GM18861 (cell line): ENCODE measurements at regions not wholly inside any gene's neighbourhood (a gene's known extent, or its start where the extent isn't known, plus 50 kb on each side); places are given as distances from the start of the nearest gene placed in this dataset.
"Not testable (repeated sequence)": the region's sequence is repeated elsewhere in the genome, so short reads cannot be mapped to it uniquely, and the experiment has no call there.

Source experiments
- ATAC-seq: cut with Tn5 transposase; IDR thresholded peaks from one replicate; pipeline ENCODE4 v1.9.1; 2021; ENCODE audit not compliant: unreplicated experiment

DNA sequence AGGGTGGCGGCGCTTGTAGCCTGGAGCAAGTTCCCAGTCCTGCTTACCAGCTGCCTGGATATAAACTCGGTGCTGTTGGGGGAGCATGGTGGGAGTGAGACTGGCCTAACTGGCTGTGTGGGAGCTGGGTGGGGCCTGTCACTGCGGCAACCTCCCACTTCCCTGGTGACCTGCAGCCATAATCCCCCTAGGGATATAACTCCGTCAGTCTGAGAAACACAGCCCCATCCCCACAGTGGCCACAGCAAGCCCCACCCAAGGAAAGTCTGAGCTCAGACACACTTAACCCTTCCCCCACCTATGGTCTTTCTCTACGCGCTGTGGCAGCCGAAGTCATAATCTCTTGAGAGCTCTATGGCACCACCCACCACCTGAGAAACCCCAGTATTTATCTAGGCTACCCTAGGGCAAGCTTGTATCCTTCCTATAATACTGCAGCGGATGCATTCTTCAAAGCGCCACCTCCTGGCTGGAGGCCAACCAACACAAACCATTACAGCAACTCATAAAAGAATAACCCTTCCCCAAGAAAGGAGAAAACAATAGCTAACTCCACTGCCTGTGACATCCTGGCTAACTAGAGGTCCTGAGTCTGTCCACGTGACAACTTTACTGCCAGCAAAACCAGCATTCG lies 57.4 kb downstream of the ZNF648 start:
- no peak for ATAC-seq

DNA sequence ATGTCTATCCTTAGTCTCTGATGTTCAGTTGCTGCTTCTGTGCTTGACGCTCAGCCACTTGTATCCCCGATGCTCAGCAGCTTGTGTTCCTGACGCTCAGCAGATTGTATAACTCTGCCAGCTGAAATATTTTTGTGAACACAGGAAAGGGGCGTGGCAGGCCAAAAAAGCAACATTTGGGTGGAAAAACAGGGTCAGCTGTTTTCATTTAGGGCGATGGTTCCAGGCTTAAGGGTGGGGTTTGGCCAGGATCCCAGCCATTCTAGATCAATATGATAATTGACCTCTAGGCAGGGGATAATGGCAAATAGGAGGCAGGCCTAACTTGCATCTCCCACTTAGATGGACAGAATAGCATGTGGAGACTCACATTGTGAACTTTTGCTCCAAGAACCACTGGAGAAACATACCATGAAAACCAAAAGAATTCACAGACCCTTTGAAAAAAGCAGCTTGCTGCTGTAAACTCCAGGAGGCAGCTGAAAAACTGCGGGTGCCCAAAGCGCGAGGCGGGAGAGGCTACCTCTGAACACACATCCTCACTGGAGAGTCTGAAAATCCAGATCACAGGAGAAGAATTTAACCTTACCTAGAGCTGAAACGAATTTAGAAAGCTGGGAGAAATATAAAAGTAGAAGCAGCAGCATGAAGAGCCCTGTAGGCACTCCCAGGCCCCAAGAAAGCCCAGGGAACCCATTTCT lies 58.3 kb downstream of the ZNF648 start:
- no peak for ATAC-seq

DNA sequence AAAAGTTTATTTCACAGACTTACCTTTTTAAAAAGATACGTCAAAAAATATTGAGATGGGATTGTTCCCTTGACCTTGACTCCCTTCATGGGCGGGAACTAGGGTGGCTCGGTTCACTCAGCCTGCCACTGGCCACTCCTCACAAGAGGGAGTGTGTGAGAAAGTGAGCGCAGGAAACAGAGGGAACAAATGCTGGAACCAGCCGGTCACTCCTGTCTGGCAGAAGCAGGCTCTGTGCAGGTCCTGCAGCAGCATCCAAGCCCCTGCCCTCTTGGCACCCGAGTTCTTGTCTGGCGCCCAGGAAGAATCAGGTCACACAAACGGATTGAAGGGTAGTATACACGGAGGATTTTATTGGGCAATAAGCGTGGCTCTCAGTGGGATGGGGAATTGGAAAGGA lies 58.9 kb downstream of the ZNF648 start:
- no peak for ATAC-seq

DNA sequence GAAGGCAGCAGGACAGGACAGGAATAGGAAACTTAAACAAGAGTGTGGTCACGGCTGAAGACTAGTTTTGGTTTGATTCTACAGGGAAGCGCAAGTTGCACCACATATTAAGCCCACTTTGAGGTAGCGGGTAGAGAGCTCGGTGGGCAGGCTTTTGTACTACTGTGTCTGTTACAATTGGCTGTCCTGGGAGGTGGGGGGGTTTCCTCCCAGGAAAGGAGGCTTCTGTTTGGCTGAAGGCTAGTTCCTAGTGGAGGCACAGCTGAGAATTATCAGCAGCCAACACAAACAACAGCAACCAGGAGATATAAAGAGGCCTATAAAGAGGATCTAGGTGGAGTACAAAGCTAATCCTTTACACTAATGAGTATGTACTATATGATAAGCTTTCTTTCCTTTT lies 62.7 kb downstream of the ZNF648 start:
- no peak for ATAC-seq

DNA sequence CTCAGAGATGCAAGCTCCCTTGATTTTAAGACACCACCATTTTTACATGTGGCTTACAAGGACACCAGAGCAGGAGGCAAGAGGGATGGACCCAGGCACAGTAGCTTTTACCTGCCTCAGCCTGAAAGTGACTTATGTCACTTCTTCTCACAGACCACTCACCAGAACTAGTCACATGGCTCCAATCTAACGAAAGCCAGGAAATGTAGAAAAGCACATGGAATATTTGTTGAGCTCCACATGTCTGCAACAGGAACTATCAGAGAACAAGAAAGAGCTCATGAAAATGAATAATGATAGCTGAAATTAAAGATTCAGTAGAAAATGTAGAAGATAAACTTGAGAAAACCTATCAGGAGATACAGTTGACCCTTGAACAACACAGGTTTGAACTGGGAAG lies 69.4 kb downstream of the ZNF648 start:
- no peak for ATAC-seq

DNA sequence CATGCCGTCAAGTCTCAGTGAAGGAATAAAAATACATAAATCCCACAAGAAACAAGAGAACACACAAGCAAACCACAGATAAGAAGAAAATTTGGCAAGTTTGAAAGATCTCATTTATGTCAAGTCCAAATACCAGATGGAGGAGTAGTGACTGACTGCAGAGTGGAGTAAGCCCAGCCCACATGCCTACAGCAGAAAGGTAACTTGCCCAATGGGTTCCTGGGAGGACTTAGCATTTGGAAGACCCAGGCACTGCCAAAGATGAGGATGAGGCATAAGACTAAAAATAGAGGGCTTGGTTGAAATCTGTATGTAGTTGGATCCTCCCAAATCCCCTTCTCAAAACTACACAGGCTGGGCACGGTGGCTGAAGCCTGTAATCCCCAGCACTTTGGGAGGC lies 70.8 kb downstream of the ZNF648 start:
- no peak for ATAC-seq

DNA sequence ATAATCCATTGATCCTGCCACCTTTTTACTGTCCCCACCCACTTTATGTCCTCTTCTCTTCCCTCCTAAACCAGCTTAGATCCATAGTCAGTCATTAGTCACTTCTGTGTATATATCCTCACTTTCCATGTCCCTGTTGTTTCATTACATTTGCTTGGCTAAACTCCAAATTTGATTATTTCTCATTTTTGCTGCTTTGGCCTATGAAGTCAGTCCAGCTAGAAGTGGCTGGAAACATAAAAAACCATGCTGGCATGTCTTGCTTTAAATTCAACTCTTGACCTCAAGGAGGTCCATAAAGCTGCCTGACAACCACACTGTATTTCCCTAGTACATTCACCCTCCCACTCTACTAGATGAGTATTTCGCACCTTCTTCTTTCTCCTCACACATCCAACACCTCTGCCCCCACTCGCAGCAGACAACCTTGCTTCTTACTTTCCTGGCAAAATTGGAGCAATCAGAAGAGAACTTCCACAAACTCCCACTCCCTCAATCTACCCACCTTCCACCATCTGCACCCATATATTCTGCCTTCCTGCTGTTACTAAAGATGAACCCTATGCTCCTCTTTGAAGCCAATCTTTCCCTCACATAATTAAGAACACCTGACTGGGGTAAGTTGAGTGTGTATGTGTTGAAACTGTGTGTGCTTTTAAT lies 72.1 kb downstream of the ZNF648 start:
- ATAC-seq: no peak

DNA sequence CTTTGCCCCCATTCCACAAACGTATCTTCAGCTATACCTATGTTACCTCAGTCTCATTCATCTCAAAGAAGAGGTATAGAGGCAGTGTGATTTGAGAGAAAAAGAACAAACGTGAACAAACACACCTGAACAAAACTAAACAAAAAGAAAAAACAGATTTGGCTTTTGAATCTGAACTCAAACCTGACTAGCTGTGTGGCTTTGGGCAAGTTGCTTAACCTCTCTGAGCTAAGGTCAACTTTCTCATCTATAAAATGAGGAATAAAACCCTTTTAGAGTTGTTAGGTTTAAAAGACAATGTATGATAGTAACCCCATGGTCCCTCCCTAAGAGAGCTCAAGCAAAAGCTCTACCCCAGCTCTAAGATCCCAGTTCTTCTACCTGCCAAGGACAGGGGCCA lies 73.5 kb downstream of the ZNF648 start:
- no peak for ATAC-seq

DNA sequence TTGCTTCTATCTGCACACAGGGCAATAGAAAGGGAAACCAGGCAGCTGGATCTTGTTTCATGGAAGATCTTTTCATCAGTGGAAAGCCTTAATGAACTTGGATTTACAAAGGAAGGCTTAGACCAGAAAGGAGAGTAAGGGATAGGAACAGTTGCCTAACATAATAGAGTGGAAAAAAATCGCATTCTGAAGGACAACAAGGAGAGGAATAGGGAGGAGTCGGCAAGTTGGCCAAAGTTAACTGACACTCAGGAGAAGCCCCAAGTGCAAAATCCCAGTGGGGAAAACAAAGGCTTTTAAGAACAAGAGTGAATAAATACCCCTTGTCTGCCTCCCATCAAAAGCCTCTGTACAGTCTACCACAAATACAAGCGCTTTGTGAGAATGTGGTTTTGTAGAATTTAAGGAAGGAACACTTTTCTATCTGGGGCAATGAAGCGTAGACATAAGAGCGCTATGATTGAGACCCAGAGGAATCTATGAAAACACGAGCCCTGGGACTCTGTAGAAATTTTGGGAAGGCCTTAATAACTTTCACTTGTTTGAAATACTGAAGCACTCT lies 74.1 kb downstream of the ZNF648 start:
- no peak for ATAC-seq

DNA sequence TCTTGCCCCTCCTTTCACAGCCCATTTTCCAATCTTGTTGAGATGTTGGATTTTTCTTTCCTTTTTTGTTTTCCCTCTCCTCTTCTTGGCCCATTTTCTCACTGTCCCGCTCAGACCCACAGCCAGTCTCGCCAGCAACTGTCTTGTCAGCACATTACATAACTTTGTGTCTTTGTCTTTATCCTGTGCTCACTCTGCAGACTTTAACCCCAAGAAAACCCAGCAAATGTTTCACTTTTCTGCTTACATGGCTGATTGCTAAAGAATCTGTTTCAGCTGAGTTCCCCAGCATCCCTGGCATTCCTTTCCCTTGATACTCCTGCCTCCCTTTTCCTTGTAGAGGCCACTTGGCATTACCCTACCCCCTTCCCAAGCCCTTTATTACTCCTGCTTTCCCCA lies 74.6 kb downstream of the ZNF648 start:
- no peak for ATAC-seq

DNA sequence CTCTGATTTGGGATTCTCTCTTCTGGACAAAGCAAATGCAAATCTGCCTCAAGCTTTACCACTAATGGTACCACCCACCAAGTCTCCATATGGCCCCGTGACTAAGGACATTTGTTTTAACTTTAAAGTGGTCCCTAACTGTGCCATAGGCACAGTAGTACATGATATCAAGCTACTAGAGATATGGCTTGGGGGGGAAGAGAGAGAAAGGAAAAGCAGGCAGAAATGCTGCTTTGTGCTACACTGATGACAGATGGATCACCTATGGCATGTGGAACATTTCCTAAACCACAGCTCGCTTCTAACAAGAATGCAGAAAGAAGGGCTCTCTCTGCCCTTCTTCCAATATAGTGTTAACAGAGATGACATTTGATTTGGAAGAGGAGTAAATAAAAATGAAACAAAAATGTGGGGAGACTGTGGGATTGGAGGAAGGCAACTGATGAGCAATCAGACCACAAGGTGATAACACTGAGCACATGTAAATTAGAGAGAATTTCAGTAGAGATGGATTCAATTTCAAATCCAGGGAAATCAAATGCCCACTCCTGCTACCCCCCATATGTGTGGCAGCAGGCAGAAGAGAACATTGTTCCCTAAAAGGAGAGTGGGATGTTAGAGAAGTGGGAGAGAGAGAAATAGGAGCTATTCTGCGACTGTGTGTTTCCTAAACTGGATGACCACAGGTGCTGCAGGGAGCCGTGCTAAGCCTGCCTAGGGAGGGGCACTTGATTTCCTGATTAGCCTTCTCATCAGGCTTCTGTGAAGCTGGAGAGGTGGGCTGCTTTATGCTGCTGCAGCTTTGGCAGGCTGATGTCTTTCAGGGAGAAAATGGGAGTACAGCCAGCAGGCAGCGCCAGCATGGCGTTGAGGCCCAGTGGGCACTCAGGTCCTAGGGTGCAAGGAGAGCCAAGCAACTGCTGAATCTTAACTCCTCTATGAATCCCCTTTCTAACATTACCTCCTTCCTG lies 75.3 kb downstream of the ZNF648 start:
- no peak for ATAC-seq

DNA sequence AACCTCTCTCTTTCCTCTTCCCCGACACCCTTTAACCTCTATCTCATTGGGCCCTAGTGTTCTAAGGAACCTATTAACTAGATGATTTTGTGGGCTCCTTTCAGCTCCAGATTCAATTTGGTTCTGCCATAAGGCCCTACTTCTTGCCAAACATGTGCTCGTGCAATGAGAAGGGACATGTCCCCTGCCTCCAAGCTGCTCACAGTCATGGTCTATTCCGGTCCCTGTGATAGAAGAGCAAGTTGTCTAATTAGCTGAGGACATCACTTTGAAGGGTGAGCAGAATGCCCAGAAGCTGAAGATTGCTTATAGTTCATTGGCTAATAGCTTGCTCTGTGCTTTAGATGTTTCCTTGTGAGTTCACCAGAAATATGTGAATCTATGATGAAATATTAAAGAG lies 76.2 kb downstream of the ZNF648 start:
- no peak for ATAC-seq

DNA sequence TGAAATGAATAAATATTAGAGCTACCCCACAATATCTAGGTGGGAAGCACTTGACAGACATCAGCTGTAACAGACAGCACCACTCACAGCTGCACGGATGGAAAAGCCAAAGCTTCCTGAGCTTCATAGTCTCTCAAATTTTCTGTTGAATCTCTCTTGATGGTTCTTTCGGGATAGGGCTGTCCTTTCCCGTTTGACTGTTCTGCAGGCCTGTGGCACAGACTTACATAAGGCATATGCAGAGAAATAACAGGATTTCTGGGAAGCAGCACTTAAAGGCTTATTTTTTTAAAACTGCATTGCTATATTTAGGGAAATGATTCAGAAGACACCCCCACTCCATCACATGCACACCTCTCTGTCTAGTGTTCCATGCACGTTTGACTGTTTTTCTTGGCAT lies 77.5 kb downstream of the ZNF648 start:
- no peak for ATAC-seq

DNA sequence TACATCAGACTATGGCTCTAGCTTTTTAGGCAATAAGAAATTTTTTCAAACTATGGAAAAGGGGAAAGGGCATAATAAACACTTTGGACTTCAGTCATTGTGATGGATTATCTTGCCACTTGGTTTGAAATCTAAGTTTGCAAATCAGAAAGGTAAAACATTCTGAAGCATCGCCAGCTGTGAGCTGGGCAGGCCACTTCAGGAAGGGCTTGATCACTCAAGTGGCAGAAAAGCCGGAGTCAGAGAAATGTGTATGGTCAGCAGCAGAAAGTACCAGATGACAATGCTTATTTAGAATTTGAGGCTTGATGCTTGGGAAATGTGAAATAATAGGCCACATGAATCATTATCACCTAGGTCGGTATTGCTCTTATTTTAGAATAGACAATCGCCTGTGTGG lies 79.7 kb downstream of the ZNF648 start:
- ATAC-seq: no peak

DNA sequence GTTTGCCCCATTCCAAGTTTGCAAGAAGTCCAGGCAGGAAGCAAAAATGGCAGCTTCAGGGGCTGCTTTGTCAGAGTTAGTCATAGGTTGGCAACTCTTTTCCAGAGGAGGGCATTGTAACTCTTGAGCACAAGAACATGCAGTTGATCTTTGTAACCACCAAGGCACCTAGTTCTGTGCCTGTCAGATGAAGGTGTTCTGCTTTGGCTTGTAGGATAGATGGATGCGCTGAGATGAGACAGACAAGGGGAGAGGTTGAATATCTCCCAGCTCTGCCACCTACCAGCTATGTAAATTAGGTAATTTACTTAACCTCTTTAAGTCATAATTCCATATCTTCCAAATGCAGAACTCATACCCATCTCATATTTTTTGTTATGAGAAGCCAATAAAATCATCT lies 89.3 kb downstream of the ZNF648 start:
- no peak for ATAC-seq

DNA sequence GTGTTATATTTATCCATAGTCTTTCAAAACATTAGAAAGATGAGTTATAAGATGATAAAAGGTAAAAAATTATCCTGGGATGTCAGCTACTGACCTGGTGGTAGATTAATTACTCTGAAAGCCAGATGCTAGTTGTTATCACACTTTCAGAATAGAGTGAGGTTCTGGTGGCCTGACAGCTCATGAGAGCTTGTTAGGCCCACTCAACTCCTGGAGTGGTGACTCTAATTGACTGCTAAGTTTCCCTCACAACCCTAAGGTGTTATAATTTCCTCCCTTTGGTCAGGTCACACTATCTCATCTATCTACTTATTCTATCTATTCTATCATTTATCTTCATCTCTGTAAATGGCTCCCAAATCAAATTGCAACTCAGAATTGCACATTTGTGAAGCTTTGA lies 90.1 kb downstream of the ZNF648 start:
- ATAC-seq: no peak

DNA sequence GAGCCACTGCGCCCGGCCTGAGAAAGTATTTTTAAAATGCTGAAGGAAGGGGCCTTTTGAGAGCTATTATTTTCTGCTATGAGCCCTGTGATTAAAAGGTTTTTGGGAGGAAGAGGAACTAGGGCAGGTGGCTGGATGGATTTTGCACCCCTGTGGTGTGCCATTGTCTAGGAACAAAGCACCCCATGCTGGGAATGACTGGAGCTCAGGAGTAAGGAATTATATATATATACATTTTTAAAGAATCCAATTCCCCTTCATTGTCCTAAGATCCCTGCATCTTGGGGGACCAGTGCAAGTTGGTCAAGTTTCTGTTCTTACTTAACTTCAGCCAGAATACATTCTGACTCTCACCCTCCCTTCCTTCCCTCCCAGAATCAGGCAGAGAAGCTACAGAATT lies 91.6 kb downstream of the ZNF648 start:
- no peak for ATAC-seq

DNA sequence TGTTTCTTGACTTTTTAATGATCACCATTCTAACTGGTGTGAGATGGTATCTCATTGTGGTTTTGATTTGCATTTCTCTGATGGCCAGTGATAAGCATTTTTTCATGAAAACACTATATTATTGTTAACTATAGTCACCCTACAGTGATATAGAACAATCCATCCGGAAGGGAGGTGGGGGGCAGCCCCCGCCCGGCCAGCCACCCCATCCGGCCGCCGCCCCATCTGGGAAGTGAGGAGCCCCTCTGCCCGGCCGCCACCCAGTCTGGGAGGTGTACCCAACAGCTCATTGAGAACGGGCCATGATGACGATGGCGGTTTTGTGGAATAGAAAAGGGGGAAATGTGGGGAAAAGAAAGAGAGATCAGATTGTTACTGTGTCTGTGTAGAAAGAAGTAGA lies 106.8 kb downstream of the ZNF648 start:
- ATAC-seq: not testable (repeated sequence)

DNA sequence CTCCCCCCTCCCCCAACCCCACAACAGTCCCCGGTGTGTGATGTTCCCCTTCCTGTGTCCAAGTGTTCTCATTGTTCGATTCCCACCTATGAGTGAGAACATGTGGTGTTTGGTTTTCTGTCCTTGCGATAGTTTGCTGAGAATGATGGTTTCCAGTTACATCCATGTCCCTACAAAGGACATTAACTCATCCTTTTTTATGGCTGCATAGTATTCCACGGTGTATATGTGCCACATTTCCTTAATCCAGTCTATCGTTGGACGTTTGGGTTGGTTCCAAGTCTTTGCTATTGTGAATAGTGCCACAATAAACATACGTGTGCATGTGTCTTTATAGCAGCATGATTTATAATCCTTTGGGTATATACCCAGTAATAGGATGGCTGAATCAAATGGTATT lies 107.3 kb downstream of the ZNF648 start:
- ATAC-seq: not testable (repeated sequence)

DNA sequence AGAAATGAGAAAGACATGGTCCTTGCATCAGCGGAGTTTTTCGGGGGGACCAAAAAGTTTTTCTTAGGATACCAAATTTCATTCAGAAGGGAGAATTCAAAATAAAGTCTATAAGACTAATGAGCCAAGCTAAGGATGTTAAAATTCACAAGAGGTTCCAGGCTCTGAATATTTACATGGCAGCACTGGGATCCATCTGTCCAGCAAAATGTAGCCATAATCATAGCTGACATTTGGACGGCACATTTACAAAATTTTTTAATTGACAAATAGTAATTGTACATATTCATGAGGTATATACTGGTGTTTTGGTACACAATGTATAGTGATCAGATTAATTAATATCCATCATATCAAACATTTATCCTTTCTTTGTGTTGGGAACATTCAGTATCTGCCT lies 107.9 kb downstream of the ZNF648 start:
- ATAC-seq: no peak

DNA sequence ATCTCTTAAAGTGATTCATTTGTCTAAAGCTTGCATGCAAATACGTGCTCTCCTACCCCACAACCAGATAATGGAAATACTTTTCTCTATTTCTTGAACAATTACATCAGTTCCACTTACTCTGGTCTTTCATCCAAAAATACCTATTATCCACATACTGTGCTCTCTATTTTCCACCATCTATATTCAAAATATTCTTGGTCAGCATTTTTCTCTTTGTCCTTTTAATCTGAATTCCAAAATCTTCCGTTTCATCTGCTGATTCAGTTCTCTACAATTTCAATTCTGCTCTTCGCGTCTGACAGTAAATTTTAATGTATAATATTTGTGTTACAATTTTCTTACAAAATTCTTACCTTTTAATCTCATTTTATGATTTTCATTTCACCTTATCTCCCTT lies 110.3 kb downstream of the ZNF648 start:
- no peak for ATAC-seq
